Gastrocnemius medialis (tissue), 4 donors: ENCODE measurements at regions not wholly inside any gene's neighbourhood (a gene's known extent, or its start where the extent isn't known, plus 50 kb on each side); places are given as distances from the start of the nearest gene placed in this dataset.

Experiments
- CTCF ChIP-seq, 5 experiments: fragments of 450-650 bp in 3 of 5; fragments of 200-600 bp in 2 of 5; sonication (generic) in 2 of 5; IDR thresholded peaks in 4 of 5; conservative IDR thresholded peaks in 1 of 5; 1 replicate in 4 of 5; 2 replicates in 1 of 5; pipeline ENCODE4 v1.5.1; 2016 to 2019; ENCODE audit warnings: antibody characterized with exemption in 5 of 5, mild to moderate bottlenecking in 3 of 5, moderate library complexity in 3 of 5
- POLR2A ChIP-seq, 2 donors: fragments of 450-650 bp; IDR thresholded peaks; one replicate each; pipeline ENCODE4 v1.6.1; 2017; ENCODE audit warnings: antibody characterized with exemption in 2 of 2, mild to moderate bottlenecking in 2 of 2, moderate library complexity in 2 of 2

GRCh38 chr1:239023732-239024360 is 362.5 kb upstream of the CHRM3 start:
- no peak for TF ChIP-seq CTCF (IDR thresholded peaks at IDR 0.05 in 4 of 5, conservative IDR thresholded peaks at IDR 0.05 in 1 of 5)
- TF ChIP-seq POLR2A (IDR thresholded peaks at IDR 0.05), result no peak
